MCF 10A (cell line): ENCODE measurements at regions not wholly inside any gene's neighbourhood (a gene's known extent, or its start where the extent isn't known, plus 50 kb on each side); places are given as distances from the start of the nearest gene placed in this dataset.

Experiments used
- BruUV-seq: library from RNA; stranded (reverse); fragments of 400-500 nt; replicated peaks from 2 replicates; lab custom pipeline; 2021; lab: Mats Ljungman, UMichigan
- CTCF ChIA-PET: fragments of 300-600 bp; sonication (Branson Sonifier 250); formaldehyde crosslinking; extraction: SDS; loops from one replicate; lab custom pipeline; 2021; ENCODE audit warnings: antibody characterized with exemption, inconsistent platforms; lab: Yijun Ruan, JAX
- POLR2A ChIA-PET: fragments of 300-600, 350-650 bp; sonication (Branson Sonifier 250); formaldehyde crosslinking; extraction: SDS; loops from one replicate; lab custom pipeline; 2020; ENCODE audit warnings: antibody characterized with exemption, inconsistent platforms; lab: Yijun Ruan, JAX
- DNase-seq: peaks from one replicate; pipeline ENCODE4 v3.0.0-alpha.2; 2018; ENCODE audit not compliant: unreplicated experiment
- H3K27ac Mint-ChIP-seq: one replicate; pipeline ENCODE4 v1.8.0; 2022; ENCODE audit warnings: mild to moderate bottlenecking, low read depth, mixed read lengths; ENCODE audit not compliant: unreplicated experiment
- H3K27me3 Mint-ChIP-seq: one replicate; pipeline ENCODE4 v1.8.0; 2022; ENCODE audit warnings: mixed read lengths; ENCODE audit not compliant: insufficient read depth, unreplicated experiment
- H3K36me3 Mint-ChIP-seq: one replicate; pipeline ENCODE4 v1.8.0; 2022; ENCODE audit warnings: mild to moderate bottlenecking, moderate library complexity, mixed read lengths; ENCODE audit not compliant: insufficient read depth, unreplicated experiment
- H3K4me1 Mint-ChIP-seq: one replicate; pipeline ENCODE4 v1.8.0; 2022; ENCODE audit warnings: mixed read lengths; ENCODE audit not compliant: insufficient read depth, unreplicated experiment
- H3K4me3 Mint-ChIP-seq: one replicate; pipeline ENCODE4 v1.8.0; 2022; ENCODE audit warnings: mild to moderate bottlenecking, moderate library complexity, mixed read lengths; ENCODE audit not compliant: unreplicated experiment
- H3K9me3 Mint-ChIP-seq: one replicate; pipeline ENCODE4 v1.8.0; 2022; ENCODE audit warnings: mixed read lengths; ENCODE audit not compliant: unreplicated experiment
- CTCF ChIP-seq: fragments of 200-600 bp; IDR thresholded peaks from one replicate; pipeline ENCODE4 v1.8.0; 2022; ENCODE audit warnings: antibody characterized with exemption, mild to moderate bottlenecking; ENCODE audit not compliant: unreplicated experiment
- intact Hi-C: fragments of 100-400 bp; cut with micrococcal nuclease; formaldehyde crosslinking; loops from 2 replicates; pipeline ENCODE4 v1.14.1; 2022

GRCh38 chr2:241950413-241951315, 81.1 kb downstream of the RTP5 start:
- peak; percentile 68 for DNase-seq
- peak; percentile 90 for TF ChIP-seq CTCF
- no TSS peak for BruUV-seq
- Mint-ChIP-seq H3K4me1 (no peaks in the 10 kb centered on the region), H3K9me3 (peaks cover 4% of the 10 kb centered on the region), H3K27ac (no peak overlapping the region), H3K36me3 (no peaks in the 10 kb centered on the region), H3K27me3 (peaks cover 33% of the 10 kb centered on the region), H3K4me3 (no peak overlapping the region)
- intact Hi-C loops, result loop anchor here (5.0 kb wide), 1 partner anchor 137 kb away; no protein-coding TSS in a partner anchor
- ChIA-PET POLR2A (interaction anchor here (0.5 kb wide), 1 partner anchor 98 kb away, joined by 3 read pairs; no protein-coding TSS in a partner anchor), CTCF (interaction anchor here (0.5 to 2.0 kb wide), 13 partner anchors 9 to 131 kb away, joined by 3 to 12 read pairs (median 4); no protein-coding TSS in a partner anchor)

GRCh38 chr2:241951316-241951700, 81.8 kb downstream of the RTP5 start:
- no peaks in the 10 kb centered on the region for H3K4me1 Mint-ChIP-seq
- no TSS peak for BruUV-seq
- no peaks in the 10 kb centered on the region for H3K9me3 Mint-ChIP-seq
- DNase-seq, result no peak
- H3K36me3 Mint-ChIP-seq, result no peaks in the 10 kb centered on the region
- intact Hi-C loops, result loop anchor here (5.0 kb wide), 1 partner anchor 136 kb away; no protein-coding TSS in a partner anchor
- H3K4me3 Mint-ChIP-seq, result no peak overlapping the region
- H3K27ac Mint-ChIP-seq, result no peak overlapping the region
- CTCF ChIA-PET, result interaction anchor here (1.0 to 2.0 kb wide), 8 partner anchors 9 to 130 kb away, joined by 3 to 12 read pairs (median 4); no protein-coding TSS in a partner anchor
- TF ChIP-seq CTCF, result no peak
- POLR2A ChIA-PET, result no interaction called here
- H3K27me3 Mint-ChIP-seq, result peaks cover 37% of the 10 kb centered on the region

GRCh38 chr2:241951920-241952319, 82.4 kb downstream of the RTP5 start:
- CTCF ChIA-PET, result interaction anchor here (0.7 to 2.0 kb wide), 6 partner anchors 10 to 87 kb away, joined by 3 to 9 read pairs (median 3); no protein-coding TSS in a partner anchor
- Mint-ChIP-seq H3K27ac (no peak overlapping the region), H3K9me3 (no peaks in the 10 kb centered on the region), H3K4me3 (no peak overlapping the region), H3K36me3 (no peaks in the 10 kb centered on the region), H3K27me3 (peaks cover 37% of the 10 kb centered on the region), H3K4me1 (no peaks in the 10 kb centered on the region)
- peak; percentile 13 for TF ChIP-seq CTCF
- DNase-seq, result no peak
- BruUV-seq, result no TSS peak
- POLR2A ChIA-PET, result no interaction called here
- intact Hi-C loops, result loop anchor here (5.0 kb wide), 1 partner anchor 135 kb away; no protein-coding TSS in a partner anchor

- no peak for DNase-seq
- CTCF ChIA-PET, result interaction anchor here (0.7 to 0.9 kb wide), 4 partner anchors 11 to 86 kb away, joined by 3 read pairs; no protein-coding TSS in a partner anchor
- H3K9me3 Mint-ChIP-seq, result peaks cover 4% of the 10 kb centered on the region
- no peak overlapping the region for H3K4me3 Mint-ChIP-seq
- peaks cover 36% of the 10 kb centered on the region for H3K27me3 Mint-ChIP-seq
- H3K36me3 Mint-ChIP-seq, result no peaks in the 10 kb centered on the region
- TF ChIP-seq CTCF, result no peak
- no peaks in the 10 kb centered on the region for H3K4me1 Mint-ChIP-seq
- BruUV-seq, result no TSS peak
- no peak overlapping the region for H3K27ac Mint-ChIP-seq
- intact Hi-C loops, result loop anchor here (5.0 kb wide), 1 partner anchor 134 kb away; no protein-coding TSS in a partner anchor
- POLR2A ChIA-PET, result no interaction called here
Observed at GRCh38 chr2:241952816-241953215, 83.3 kb downstream of the RTP5 start.
